CD4-positive, alpha-beta T cell treated with Interferon alpha-2 for 1 hour (primary cell): ENCODE measurements at regions not wholly inside any gene's neighbourhood (a gene's known extent, or its start where the extent isn't known, plus 50 kb on each side); places are given as distances from the start of the nearest gene placed in this dataset.
"Not testable (repeated sequence)": the region's sequence is repeated elsewhere in the genome, so short reads cannot be mapped to it uniquely, and the experiment has no call there.

Source experiments
- DNase-seq, 2 donors: peaks; one replicate each; pipeline ENCODE4 v3.0.0-alpha.2; 2020 to 2022

- no peak for DNase-seq
Measured at GRCh38 chr1:213481395-213481794, 430.4 kb downstream of the RPS6KC1 start.

GRCh38 chr1:213484333-213484732 lies 433.3 kb downstream of the RPS6KC1 start:
- DNase-seq: no peak

DNA sequence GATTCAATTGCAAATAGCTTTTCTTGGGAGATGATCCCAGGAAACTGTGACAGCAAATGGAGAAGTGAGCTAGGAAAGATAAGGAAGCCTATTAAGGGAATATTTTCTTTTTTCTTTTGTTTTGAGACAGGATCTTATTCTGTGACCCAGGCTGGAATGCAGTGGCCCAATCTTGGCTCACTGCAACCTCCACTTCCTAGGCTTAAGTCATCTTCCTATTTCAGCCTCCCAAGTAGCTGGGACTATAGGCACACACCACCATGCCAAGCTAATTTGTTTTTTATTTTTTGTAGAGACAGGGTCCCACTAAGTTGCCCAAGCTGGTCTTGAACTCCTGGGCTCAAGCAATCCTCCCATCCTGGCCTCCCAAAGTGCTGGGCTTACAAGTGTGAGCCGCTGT lies 433.7 kb downstream of the RPS6KC1 start:
- DNase-seq: no peak

DNA sequence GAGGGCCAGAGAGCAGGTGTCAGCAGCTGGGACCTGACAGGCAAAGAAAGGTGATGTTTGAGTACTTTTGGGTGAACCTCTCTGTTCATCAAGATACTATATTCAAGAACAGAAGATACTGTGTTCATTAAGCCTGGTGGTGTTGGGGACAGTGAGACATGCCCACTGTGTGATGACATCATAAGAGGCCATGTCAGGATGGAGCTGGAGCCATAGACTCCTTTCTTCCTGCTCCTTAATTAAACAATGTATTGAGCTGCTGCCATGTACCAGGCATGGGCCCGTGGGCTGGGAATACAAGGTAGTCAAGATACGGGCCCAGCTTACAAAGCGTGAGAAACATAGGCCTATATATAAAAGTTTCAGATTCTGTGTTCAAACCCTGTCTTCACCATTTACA lies 435.4 kb downstream of the RPS6KC1 start:
- no peak for DNase-seq

- DNase-seq: no peak
Measured at GRCh38 chr1:213491468-213491867, 440.4 kb downstream of the RPS6KC1 start.

- DNase-seq: no peak
Measured at GRCh38 chr1:213492161-213493041, 441.4 kb downstream of the RPS6KC1 start.

- DNase-seq: no peak
Measured at GRCh38 chr1:213499444-213499843, 448.4 kb downstream of the RPS6KC1 start.

GRCh38 chr1:213507472-213508223 lies 456.6 kb downstream of the RPS6KC1 start:
- DNase-seq: no peak

GRCh38 chr1:213511173-213511572 lies 460.1 kb downstream of the RPS6KC1 start:
- no peak for DNase-seq

DNA sequence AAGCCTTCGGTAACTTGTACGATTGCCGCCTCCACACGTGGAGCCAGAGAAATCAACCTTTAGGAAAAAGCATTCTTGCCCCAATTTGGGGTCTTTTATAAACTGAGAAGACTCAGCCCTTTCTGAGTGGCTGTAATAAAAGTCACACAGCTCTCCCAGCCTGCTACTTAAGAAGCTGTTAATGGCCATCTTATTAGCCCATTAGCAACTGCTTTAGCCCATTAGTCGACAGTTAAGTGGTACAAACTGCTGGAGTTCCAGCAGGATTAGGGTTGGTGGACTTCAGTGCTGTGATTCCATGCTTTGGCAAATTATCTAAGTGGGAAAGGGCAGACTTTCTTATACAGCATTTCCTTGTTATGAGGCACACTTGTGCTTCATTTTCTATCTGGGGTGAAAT lies 461.3 kb downstream of the RPS6KC1 start:
- DNase-seq: no peak

DNA sequence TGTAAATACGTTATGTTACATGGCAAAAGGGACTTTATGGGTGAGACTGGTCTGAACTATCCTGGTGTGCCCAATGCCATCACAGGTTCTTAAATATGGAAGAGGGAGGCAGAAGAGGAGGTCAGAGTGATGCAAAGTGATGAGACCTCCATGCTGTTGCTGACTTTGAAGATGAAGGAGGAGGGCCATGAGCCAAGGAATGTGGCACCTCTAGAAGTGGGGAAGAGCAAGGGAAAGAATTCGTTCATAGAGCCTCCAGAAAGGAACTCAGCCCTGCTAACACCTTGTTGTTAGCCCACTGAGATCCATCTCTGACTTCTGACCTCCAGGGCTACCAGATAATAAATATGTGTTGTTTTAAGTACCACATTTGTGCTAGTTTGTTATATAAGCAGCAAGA lies 462.0 kb downstream of the RPS6KC1 start:
- DNase-seq: no peak

- not testable (repeated sequence) for DNase-seq
Measured at GRCh38 chr1:213514408-213515179, 463.6 kb downstream of the RPS6KC1 start.

- DNase-seq: no peak
Measured at GRCh38 chr1:213519098-213519497, 468.1 kb downstream of the RPS6KC1 start.

DNA sequence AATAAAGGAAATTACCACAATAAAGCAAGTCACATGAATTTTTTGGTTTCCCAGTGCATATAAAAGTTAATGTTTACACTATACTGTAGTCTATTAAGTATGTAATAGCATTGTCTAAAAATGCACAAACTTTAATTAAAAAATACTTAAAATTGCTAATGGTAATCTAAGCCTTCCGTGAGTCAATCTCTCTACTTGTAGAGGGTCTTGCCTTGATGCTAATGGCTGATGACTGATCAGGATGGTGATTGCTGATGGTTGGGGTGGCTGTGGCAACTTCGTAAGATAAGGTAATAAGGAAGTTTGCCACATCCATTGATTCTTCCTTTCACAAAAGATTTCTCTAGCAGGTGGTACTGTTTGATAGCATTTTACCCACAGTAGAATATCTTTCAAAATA lies 466.6 kb upstream of the PROX1 start:
- DNase-seq: no peak

DNA sequence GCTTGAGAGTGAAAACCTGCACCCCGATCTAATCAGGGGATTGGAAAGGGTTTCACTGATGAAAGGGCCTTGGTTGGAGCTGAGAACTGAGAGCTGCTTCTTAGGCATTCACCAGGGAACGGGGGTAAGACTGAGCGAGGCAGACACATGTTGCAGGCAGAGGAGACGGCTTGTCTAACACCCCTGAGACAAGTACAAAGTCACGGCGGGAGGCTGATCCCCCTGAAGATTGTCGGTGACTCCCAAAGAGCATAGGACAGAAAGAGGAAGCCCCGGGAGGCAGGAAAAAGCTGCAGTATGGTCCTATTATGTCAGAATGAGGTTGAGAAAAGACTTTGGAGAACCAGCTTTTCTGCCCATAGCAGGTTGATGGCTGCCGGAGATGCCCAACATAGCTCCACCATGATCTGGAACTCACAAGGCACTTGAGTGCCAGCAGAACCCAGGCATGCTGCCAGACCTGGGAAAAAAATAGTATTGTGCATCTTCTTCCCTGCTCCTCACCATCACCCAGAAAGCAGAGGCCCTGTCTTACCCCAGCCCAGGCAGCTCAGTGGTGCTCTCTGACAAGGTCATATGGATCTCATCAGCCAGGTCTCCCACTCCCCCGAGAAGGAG lies 463.9 kb upstream of the PROX1 start:
- no peak for DNase-seq

- DNase-seq: no peak
Measured at GRCh38 chr1:213526306-213526705, 461.5 kb upstream of the PROX1 start.

DNA sequence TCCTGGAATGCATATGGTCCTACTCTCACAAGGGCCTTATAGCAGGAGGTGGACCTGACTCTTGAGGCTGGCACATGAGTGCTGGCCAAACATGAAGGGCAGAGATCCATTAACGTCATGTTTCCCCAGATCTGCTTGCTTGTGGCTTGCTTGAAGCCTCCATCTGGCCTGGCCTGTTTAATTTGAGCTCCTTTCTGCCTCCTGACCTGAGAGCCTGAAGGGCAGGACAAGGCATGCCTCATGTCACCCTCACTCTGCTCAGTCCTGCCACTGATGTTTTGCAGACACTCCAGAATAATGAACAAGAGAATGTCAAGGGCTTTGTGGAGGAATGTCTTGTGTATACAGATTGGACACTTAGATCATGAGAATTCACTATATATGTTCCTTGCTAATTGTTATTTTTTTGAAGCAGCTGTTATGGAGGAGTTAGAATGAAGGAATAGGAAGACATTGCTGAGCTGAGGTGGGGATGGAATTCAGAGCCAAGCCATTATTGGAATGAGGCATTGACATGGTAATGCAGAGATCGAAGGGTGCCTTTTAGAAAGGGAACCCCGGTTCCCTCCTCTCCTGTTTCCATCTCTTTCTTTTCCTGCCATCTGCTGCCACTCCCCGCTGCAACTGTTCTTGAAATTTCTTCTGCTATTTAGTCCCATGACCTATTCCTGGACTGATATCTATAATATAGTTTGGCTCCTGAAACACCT lies 457.0 kb upstream of the PROX1 start:
- DNase-seq: no peak

GRCh38 chr1:213531369-213532310 lies 456.1 kb upstream of the PROX1 start:
- DNase-seq: no peak

DNA sequence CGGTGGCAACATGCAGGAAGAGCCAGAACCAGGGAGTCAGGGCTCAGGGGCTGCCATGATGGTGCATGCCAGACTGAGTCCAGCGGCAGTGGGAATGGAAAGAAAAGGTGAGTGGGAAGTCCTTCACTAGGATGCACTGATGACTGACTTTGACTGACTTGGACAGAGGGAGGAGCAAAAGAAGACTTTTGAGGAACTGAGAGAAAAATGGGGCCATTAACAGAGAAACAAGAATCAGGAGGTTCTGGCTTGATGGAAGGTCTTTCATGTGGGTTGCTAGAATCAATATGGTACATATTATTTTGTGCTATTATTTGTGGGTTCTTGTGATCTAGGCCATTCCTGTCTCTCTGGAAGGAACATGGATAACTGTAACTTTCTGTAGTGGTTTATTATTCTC lies 454.6 kb upstream of the PROX1 start:
- no peak for DNase-seq

DNA sequence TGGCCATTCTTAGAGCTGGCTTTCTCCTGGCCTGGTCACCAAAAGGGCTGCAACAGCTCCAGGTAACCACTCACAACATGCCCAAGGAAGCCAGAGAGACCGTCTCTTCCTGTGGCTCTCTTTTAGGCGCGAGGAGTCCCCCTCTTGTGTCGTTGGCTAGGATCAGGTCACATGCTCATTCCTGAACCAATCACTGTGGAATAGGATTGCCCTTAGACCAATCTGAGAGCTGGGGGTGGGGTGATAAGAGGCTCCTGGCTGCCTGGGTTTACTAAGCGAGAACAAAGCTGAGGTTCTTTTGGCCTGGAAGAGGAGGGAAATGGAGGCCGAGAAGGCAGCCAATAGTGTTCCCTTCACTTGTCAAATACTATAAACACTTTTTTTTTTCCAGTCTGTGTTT lies 452.1 kb upstream of the PROX1 start:
- no peak for DNase-seq

DNA sequence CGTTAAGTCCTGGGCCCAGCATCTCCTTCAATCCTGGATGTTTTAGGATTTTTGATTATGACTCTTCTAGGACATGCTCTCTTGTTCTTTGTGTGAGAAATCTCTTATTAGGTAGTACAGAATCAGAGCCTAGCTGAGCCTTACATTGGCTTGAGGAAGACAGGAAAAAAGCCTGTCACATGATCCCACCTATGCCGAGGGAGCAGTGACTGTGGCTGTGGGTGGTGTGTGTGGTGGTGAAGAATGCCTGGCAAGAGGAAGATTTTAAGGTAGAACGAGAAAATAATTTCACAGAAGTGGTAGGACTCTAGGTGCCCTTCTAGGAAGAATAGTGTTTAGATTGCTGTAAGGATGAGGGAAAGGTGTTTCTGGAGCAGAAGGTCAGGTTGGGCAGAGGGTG lies 449.5 kb upstream of the PROX1 start:
- no peak for DNase-seq
